ENCODE measurements at regions not wholly inside any gene's neighbourhood (a gene's known extent, or its start where the extent isn't known, plus 50 kb on each side); places are given as distances from the start of the nearest gene placed in this dataset.

- H3K36me3 Mint-ChIP-seq (ENCODE audit: low read depth), result no peaks in the 10 kb centered on the region
Measured at GRCh38 chr5:172573986-172574870, 66.8 kb upstream of the NEURL1B start.

GRCh38 chr5:172573120-172573882, 67.8 kb upstream of the NEURL1B start:
- no peaks in the 10 kb centered on the region for H3K9me3 Mint-ChIP-seq
- H3K4me1 Mint-ChIP-seq, result no peaks in the 10 kb centered on the region
- no peak overlapping the region for H3K27ac Mint-ChIP-seq
- H3K27me3 Mint-ChIP-seq, result peaks cover 11% of the 10 kb centered on the region
- no peak overlapping the region for H3K4me3 Mint-ChIP-seq
- H3K36me3 Mint-ChIP-seq (ENCODE audit: low read depth), result no peaks in the 10 kb centered on the region
- no peak for ATAC-seq (replicated peaks)

More at GRCh38 chr5:172573986-172574870, 66.8 kb upstream of the NEURL1B start:
- Mint-ChIP-seq H3K27me3 (peaks cover 11% of the 10 kb centered on the region), H3K4me3 (no peak overlapping the region), H3K27ac (no peak overlapping the region), H3K4me1 (no peaks in the 10 kb centered on the region), H3K9me3 (no peaks in the 10 kb centered on the region)
- ATAC-seq (replicated peaks), result no peak

- ATAC-seq (replicated peaks), result no peak
- no peak overlapping the region for H3K4me3 Mint-ChIP-seq
- H3K27me3 Mint-ChIP-seq, result peaks cover 14% of the 10 kb centered on the region
- H3K27ac Mint-ChIP-seq, result no peak overlapping the region
- H3K4me1 Mint-ChIP-seq, result no peaks in the 10 kb centered on the region
- no peaks in the 10 kb centered on the region for H3K36me3 Mint-ChIP-seq (ENCODE audit: low read depth)
- no peaks in the 10 kb centered on the region for H3K9me3 Mint-ChIP-seq
Measured at GRCh38 chr5:172572440-172572839, 68.6 kb upstream of the NEURL1B start.

GRCh38 chr5:172571892-172572291, 69.2 kb upstream of the NEURL1B start:
- no peaks in the 10 kb centered on the region for H3K36me3 Mint-ChIP-seq (ENCODE audit: low read depth)

GRCh38 chr5:172571413-172571812, 69.7 kb upstream of the NEURL1B start:
- no peaks in the 10 kb centered on the region for H3K9me3 Mint-ChIP-seq
- H3K27ac Mint-ChIP-seq, result no peak overlapping the region
- ATAC-seq (replicated peaks), result no peak
- H3K27me3 Mint-ChIP-seq, result peaks cover 14% of the 10 kb centered on the region
- H3K36me3 Mint-ChIP-seq (ENCODE audit: low read depth), result no peaks in the 10 kb centered on the region
- no peak overlapping the region for H3K4me3 Mint-ChIP-seq
- H3K4me1 Mint-ChIP-seq, result no peaks in the 10 kb centered on the region

More at GRCh38 chr5:172571892-172572291, 69.2 kb upstream of the NEURL1B start:
- H3K27me3 Mint-ChIP-seq, result peaks cover 14% of the 10 kb centered on the region
- no peak overlapping the region for H3K27ac Mint-ChIP-seq
- ATAC-seq (replicated peaks), result no peak
- no peaks in the 10 kb centered on the region for H3K9me3 Mint-ChIP-seq
- H3K4me3 Mint-ChIP-seq, result no peak overlapping the region
- no peaks in the 10 kb centered on the region for H3K4me1 Mint-ChIP-seq

GRCh38 chr5:172570594-172571334, 70.3 kb upstream of the NEURL1B start:
- H3K27ac Mint-ChIP-seq, result no peak overlapping the region
- no peaks in the 10 kb centered on the region for H3K36me3 Mint-ChIP-seq (ENCODE audit: low read depth)
- H3K27me3 Mint-ChIP-seq, result peaks cover 14% of the 10 kb centered on the region
- no peak overlapping the region for H3K4me3 Mint-ChIP-seq
- ATAC-seq (replicated peaks), result no peak
- no peaks in the 10 kb centered on the region for H3K4me1 Mint-ChIP-seq
- H3K9me3 Mint-ChIP-seq, result no peaks in the 10 kb centered on the region

- no peak overlapping the region for H3K27ac Mint-ChIP-seq
- H3K4me1 Mint-ChIP-seq, result no peaks in the 10 kb centered on the region
- no peak overlapping the region for H3K4me3 Mint-ChIP-seq
- peaks cover 14% of the 10 kb centered on the region for H3K27me3 Mint-ChIP-seq
- ATAC-seq (replicated peaks), result no peak
- H3K9me3 Mint-ChIP-seq, result no peaks in the 10 kb centered on the region
- no peaks in the 10 kb centered on the region for H3K36me3 Mint-ChIP-seq (ENCODE audit: low read depth)
Measured at GRCh38 chr5:172569861-172570558, 71.1 kb upstream of the NEURL1B start.

GRCh38 chr5:172568308-172568910, 72.7 kb upstream of the NEURL1B start:
- H3K4me3 Mint-ChIP-seq, result no peak overlapping the region
- no peaks in the 10 kb centered on the region for H3K9me3 Mint-ChIP-seq
- H3K27me3 Mint-ChIP-seq, result peaks cover 3% of the 10 kb centered on the region
- H3K27ac Mint-ChIP-seq, result no peak overlapping the region
- no peaks in the 10 kb centered on the region for H3K36me3 Mint-ChIP-seq (ENCODE audit: low read depth)
- no peaks in the 10 kb centered on the region for H3K4me1 Mint-ChIP-seq
- no peak for ATAC-seq (replicated peaks)

- Mint-ChIP-seq H3K4me1 (no peaks in the 10 kb centered on the region), H3K36me3 (ENCODE audit: low read depth) (no peaks in the 10 kb centered on the region), H3K9me3 (no peaks in the 10 kb centered on the region), H3K27ac (no peak overlapping the region), H3K27me3 (peaks cover 7% of the 10 kb centered on the region), H3K4me3 (no peak overlapping the region)
- no peak for ATAC-seq (replicated peaks)
Measured at GRCh38 chr5:172567843-172568242, 73.2 kb upstream of the NEURL1B start.

- H3K4me1 Mint-ChIP-seq, result no peaks in the 10 kb centered on the region
- peaks cover 13% of the 10 kb centered on the region for H3K27me3 Mint-ChIP-seq
- ATAC-seq (replicated peaks), result no peak
- no peaks in the 10 kb centered on the region for H3K9me3 Mint-ChIP-seq
- no peak overlapping the region for H3K4me3 Mint-ChIP-seq
- no peak overlapping the region for H3K27ac Mint-ChIP-seq
- no peaks in the 10 kb centered on the region for H3K36me3 Mint-ChIP-seq (ENCODE audit: low read depth)
Measured at GRCh38 chr5:172567294-172567693, 73.8 kb upstream of the NEURL1B start.

GRCh38 chr5:172565931-172566665, 75.0 kb upstream of the NEURL1B start:
- H3K4me1 Mint-ChIP-seq, result no peaks in the 10 kb centered on the region
- no peak overlapping the region for H3K27ac Mint-ChIP-seq
- ATAC-seq (replicated peaks), result no peak
- H3K36me3 Mint-ChIP-seq (ENCODE audit: low read depth), result no peaks in the 10 kb centered on the region
- no peak overlapping the region for H3K4me3 Mint-ChIP-seq
- H3K9me3 Mint-ChIP-seq, result no peaks in the 10 kb centered on the region
- H3K27me3 Mint-ChIP-seq, result peaks cover 13% of the 10 kb centered on the region

- H3K4me1 Mint-ChIP-seq, result no peaks in the 10 kb centered on the region
- ATAC-seq (replicated peaks), result no peak
- no peak overlapping the region for H3K4me3 Mint-ChIP-seq
- no peak overlapping the region for H3K27ac Mint-ChIP-seq
- no peaks in the 10 kb centered on the region for H3K36me3 Mint-ChIP-seq (ENCODE audit: low read depth)
- H3K27me3 Mint-ChIP-seq, result peaks cover 13% of the 10 kb centered on the region
- H3K9me3 Mint-ChIP-seq, result no peaks in the 10 kb centered on the region
Measured at GRCh38 chr5:172565455-172565854, 75.6 kb upstream of the NEURL1B start.

- Mint-ChIP-seq H3K27me3 (peaks cover 13% of the 10 kb centered on the region), H3K4me1 (no peaks in the 10 kb centered on the region), H3K4me3 (no peak overlapping the region), H3K36me3 (ENCODE audit: low read depth) (no peaks in the 10 kb centered on the region), H3K9me3 (no peaks in the 10 kb centered on the region), H3K27ac (no peak overlapping the region)
- ATAC-seq (replicated peaks), result no peak
Measured at GRCh38 chr5:172564883-172565282, 76.2 kb upstream of the NEURL1B start.
